ENCODE measurements at regions not wholly inside any gene's neighbourhood (a gene's known extent, or its start where the extent isn't known, plus 50 kb on each side); places are given as distances from the start of the nearest gene placed in this dataset.

- Mint-ChIP-seq H3K4me1 (peaks cover 19 to 41% of the 10 kb centered on the region in 2 experiments), H3K9me3 (peaks cover 4 to 5% of the 10 kb centered on the region in 2 experiments; a peak in 2 of 5 replicates), H3K4me3 (no peak overlapping the region), H3K27me3 (ENCODE audit: low read depth) (peaks cover 65% of the 10 kb centered on the region), H3K27ac (no peak overlapping the region), H3K36me3 (ENCODE audit: insufficient read depth in 1 of 3, low read depth in 3 of 3) (peaks cover 0 to 4% (median 0%) of the 10 kb centered on the region in 3 experiments; a peak in 1 of 7 replicates)
- Histone ChIP-seq H4K91ac (ENCODE audit: insufficient read length, low read depth, low read length) (no peak overlapping the region), H2BK12ac (ENCODE audit: insufficient read length, low read depth, low read length) (no peak overlapping the region), H4K8ac (replicated peaks; ENCODE audit: insufficient read length, low read depth, low read length) (no peak overlapping the region), H3K79me2 (ENCODE audit: insufficient read depth, low read length) (no peaks in the 10 kb centered on the region), H3K79me1 (ENCODE audit: insufficient read depth, low read depth, low read length, poor library complexity, severe bottlenecking) (no peaks in the 10 kb centered on the region), H3K23me2 (ENCODE audit: insufficient read length, low read depth, low read length, poor library complexity, severe bottlenecking) (no peaks in the 10 kb centered on the region), H4K20me1 (ENCODE audit: control insufficient read depth, insufficient read depth, insufficient read length) (no peaks in the 10 kb centered on the region), H3K4me2 (ENCODE audit: insufficient read depth, insufficient read length, low read length) (no peak overlapping the region), H3K56ac (ENCODE audit: insufficient read length, low read depth, low read length) (no peak overlapping the region), H3K4ac (ENCODE audit: low read depth, low read length) (no peak overlapping the region), H2AFZ (ENCODE audit: low read length) (no peak overlapping the region), H3T11ph (ENCODE audit: low read length) (no peak overlapping the region), H3K18ac (ENCODE audit: insufficient read length, low read depth, low read length) (no peak overlapping the region), H3K27ac (ENCODE audit: insufficient read length, low read depth, low read length) (no peak overlapping the region), H2BK120ac (ENCODE audit: low read depth, low read length, poor library complexity, severe bottlenecking) (no peak overlapping the region), H3K9ac (ENCODE audit: extremely low read depth, insufficient read length, low read length) (no peak overlapping the region), H3K23ac (ENCODE audit: insufficient read length, low read depth, low read length) (no peak overlapping the region), H2BK20ac (ENCODE audit: low read depth, low read length, poor library complexity, severe bottlenecking) (no peak overlapping the region), H3K14ac (ENCODE audit: insufficient read depth, low read length) (no peak overlapping the region), H2AK5ac (ENCODE audit: insufficient read length, low read length) (no peak overlapping the region), H2BK15ac (ENCODE audit: low read depth, low read length) (no peak overlapping the region), H3K9me3 (ENCODE audit: control insufficient read depth, low read depth, low read length) (no peaks in the 10 kb centered on the region), H2BK5ac (ENCODE audit: insufficient read length, low read length) (no peak overlapping the region), H4K5ac (ENCODE audit: insufficient read length, low read depth, low read length) (no peak overlapping the region), H3K4me1 (ENCODE audit: insufficient read depth, low read length) (no peaks in the 10 kb centered on the region), H3K27me3 (ENCODE audit: insufficient read depth, low read length) (peaks cover 32% of the 10 kb centered on the region; the same call in 1 of the 2 replicates)
- no peak for DNase-seq
- WGBS (ENCODE audit: extremely low coverage, insufficient read length, low lambda C conversion rate) = no CpG with 5 or more reads among the region's 43 CpGs
- no peak for TF ChIP-seq CTCF (conservative IDR thresholded peaks at IDR 0.05)
Observed at GRCh38 chr12:132391326-132392041, 62.1 kb upstream of the GALNT9 start.
